ENCODE measurements at regions not wholly inside any gene's neighbourhood (a gene's known extent, or its start where the extent isn't known, plus 50 kb on each side); places are given as distances from the start of the nearest gene placed in this dataset.

- TF ChIP-seq CTCF (IDR thresholded peaks at IDR 0.05; ENCODE audit: borderline replicate concordance, extremely low read depth, insufficient read depth), result no peak
- Histone ChIP-seq H3K9me3 (ENCODE audit: control insufficient read depth in 2 of 3, insufficient read depth in 1 of 3, low read length in 3 of 3) (no peaks in the 10 kb centered on the region), H3K36me3 (ENCODE audit: control insufficient read depth in 2 of 3, insufficient read depth in 3 of 3, low read length in 3 of 3) (no peaks in the 10 kb centered on the region), H3K27me3 (ENCODE audit: control insufficient read depth, insufficient read depth, low read length) (no peaks in the 10 kb centered on the region), H3K4me1 (ENCODE audit: control insufficient read depth in 2 of 3, insufficient read depth in 2 of 3, low read depth in 1 of 3, low read length in 3 of 3) (no peaks in the 10 kb centered on the region), H3K27ac (ENCODE audit: low read depth in 2 of 2, low read length in 2 of 2) (no peak overlapping the region), H3K9ac (ENCODE audit: low read length in 3 of 3) (no peak overlapping the region), H3K4me3 (ENCODE audit: low read length in 3 of 3) (no peak overlapping the region)
- DNase-seq (no peak), FAIRE-seq (no peak)
- intact Hi-C loops (cut with DNase I), result no loop called here
These were observed 292.2 kb downstream of the MN1 start for GRCh38 chr22:27509132-27509920.

- FAIRE-seq, result no peak
- TF ChIP-seq CTCF (IDR thresholded peaks at IDR 0.05; ENCODE audit: borderline replicate concordance, extremely low read depth, insufficient read depth), result no peak
These were observed 291.5 kb downstream of the MN1 start for GRCh38 chr22:27510024-27510423.

GRCh38 chr22:27512283-27512761 lies 289.2 kb downstream of the MN1 start:
- H3K9ac ChIP-seq (ENCODE audit: low read length in 3 of 3), result no peak overlapping the region
- intact Hi-C loops (cut with DNase I), result no loop called here
- no peak for TF ChIP-seq CTCF (IDR thresholded peaks at IDR 0.05; ENCODE audit: borderline replicate concordance, extremely low read depth, insufficient read depth)
- no peaks in the 10 kb centered on the region for H3K4me1 ChIP-seq (ENCODE audit: control insufficient read depth in 2 of 3, insufficient read depth in 2 of 3, low read depth in 1 of 3, low read length in 3 of 3)
- DNase-seq, result peak in 3 of 5 donors; percentile 44 to 85 (median 48)
- no peaks in the 10 kb centered on the region for H3K27me3 ChIP-seq (ENCODE audit: control insufficient read depth, insufficient read depth, low read length)
- H3K4me3 ChIP-seq (ENCODE audit: low read length in 3 of 3), result no peak overlapping the region
- H3K27ac ChIP-seq (ENCODE audit: low read depth in 2 of 2, low read length in 2 of 2), result no peak overlapping the region
- no peaks in the 10 kb centered on the region for H3K36me3 ChIP-seq (ENCODE audit: control insufficient read depth in 2 of 3, insufficient read depth in 3 of 3, low read length in 3 of 3)
- no peaks in the 10 kb centered on the region for H3K9me3 ChIP-seq (ENCODE audit: control insufficient read depth in 2 of 3, insufficient read depth in 1 of 3, low read length in 3 of 3)
- no peak for FAIRE-seq

More at GRCh38 chr22:27510024-27510423, 291.5 kb downstream of the MN1 start:
- no peak overlapping the region for H3K27ac ChIP-seq (ENCODE audit: low read depth in 2 of 2, low read length in 2 of 2)
- no peak overlapping the region for H3K4me3 ChIP-seq (ENCODE audit: low read length in 3 of 3)
- H3K36me3 ChIP-seq (ENCODE audit: control insufficient read depth in 2 of 3, insufficient read depth in 3 of 3, low read length in 3 of 3), result no peaks in the 10 kb centered on the region
- no peaks in the 10 kb centered on the region for H3K4me1 ChIP-seq (ENCODE audit: control insufficient read depth in 2 of 3, insufficient read depth in 2 of 3, low read depth in 1 of 3, low read length in 3 of 3)
- no peaks in the 10 kb centered on the region for H3K27me3 ChIP-seq (ENCODE audit: control insufficient read depth, insufficient read depth, low read length)
- intact Hi-C loops (cut with DNase I), result no loop called here
- H3K9me3 ChIP-seq (ENCODE audit: control insufficient read depth in 2 of 3, insufficient read depth in 1 of 3, low read length in 3 of 3), result no peaks in the 10 kb centered on the region
- H3K9ac ChIP-seq (ENCODE audit: low read length in 3 of 3), result no peak overlapping the region
- no peak for DNase-seq

Measured in kidney (tissue), 13 donors.